Hepatocyte (in vitro differentiated cells): ENCODE measurements at regions not wholly inside any gene's neighbourhood (a gene's known extent, or its start where the extent isn't known, plus 50 kb on each side); places are given as distances from the start of the nearest gene placed in this dataset.

Experiments
- DNase-seq: peaks from one replicate; pipeline ENCODE4 v3.0.0-alpha.2; 2016; ENCODE audit warnings: low spot score
- H2AFZ ChIP-seq: fragments of 200-600 bp; sonication (generic); 2 replicates; pipeline ENCODE4 v1.6.0; 2016; ENCODE audit warnings: antibody characterized with exemption, mild to moderate bottlenecking
- H3K27ac ChIP-seq: fragments of 200-600 bp; sonication (generic); 2 replicates; pipeline ENCODE4 v1.5.1; 2016; ENCODE audit warnings: mild to moderate bottlenecking
- H3K27me3 ChIP-seq: fragments of 200-600 bp; sonication (generic); 2 replicates; pipeline ENCODE4 v1.6.1; 2016
- H3K36me3 ChIP-seq: fragments of 200-600 bp; sonication (generic); replicated peaks from 2 replicates; pipeline ENCODE4 v1.5.1; 2016; ENCODE audit warnings: low read depth; ENCODE audit not compliant: insufficient read depth
- H3K4me1 ChIP-seq: fragments of 200-600 bp; sonication (generic); 2 replicates; pipeline ENCODE4 v1.5.1; 2016; ENCODE audit warnings: mild to moderate bottlenecking, moderate library complexity; ENCODE audit not compliant: insufficient read depth
- H3K4me2 ChIP-seq: fragments of 200-600 bp; sonication (generic); 2 replicates; pipeline ENCODE4 v1.6.0; 2016
- H3K4me3 ChIP-seq: fragments of 200-600 bp; sonication (generic); 2 replicates; pipeline ENCODE4 v1.5.1; 2016; ENCODE audit warnings: mild to moderate bottlenecking
- H3K79me2 ChIP-seq: fragments of 200-600 bp; sonication (generic); 2 replicates; pipeline ENCODE4 v1.6.0; 2017; ENCODE audit warnings: mild to moderate bottlenecking
- H3K9me2 ChIP-seq: fragments of 200-600 bp; sonication (generic); replicated peaks from 2 replicates; pipeline ENCODE4 v1.6.0; 2017; ENCODE audit warnings: mild to moderate bottlenecking; ENCODE audit not compliant: insufficient read depth
- H3K9me3 ChIP-seq: fragments of 200-600 bp; sonication (generic); 2 replicates; pipeline ENCODE4 v1.5.1; 2016; ENCODE audit warnings: low read depth, mild to moderate bottlenecking
- H4K20me1 ChIP-seq: fragments of 200-600 bp; sonication (generic); 2 replicates; pipeline ENCODE4 v1.6.0; 2016; ENCODE audit warnings: mild to moderate bottlenecking; ENCODE audit not compliant: insufficient read depth, poor library complexity, severe bottlenecking
- EZH2 ChIP-seq: fragments of 200-600 bp; sonication (generic); IDR thresholded peaks from 2 replicates; pipeline ENCODE4 v1.6.1; 2016; ENCODE audit warnings: antibody characterized with exemption, mild to moderate bottlenecking, borderline replicate concordance
- EZH2phosphoT487 ChIP-seq: fragments of 200-600 bp; sonication (generic); IDR thresholded peaks from one replicate; pipeline ENCODE4 v1.6.1; 2018; ENCODE audit warnings: antibody characterized with exemption, mild to moderate bottlenecking, low read depth, moderate library complexity; ENCODE audit not compliant: unreplicated experiment, severe bottlenecking
- WGBS: methylation state at CpG from one replicate; pipeline ENCODE4 v1.1.6; 2016; ENCODE audit warnings: low lambda C conversion rate; ENCODE audit errors: missing lambda C conversion rate; 5-methylcytosine and 5-hydroxymethylcytosine counted together
- TF ChIP-seq, protein P1 (sequence below): fragments of 200-600 bp; sonication (generic); IDR thresholded peaks from 2 replicates; pipeline ENCODE4 v1.5.1; 2016; ENCODE audit warnings: antibody characterized with exemption, mild to moderate bottlenecking; ENCODE audit not compliant: poor library complexity

DNA sequence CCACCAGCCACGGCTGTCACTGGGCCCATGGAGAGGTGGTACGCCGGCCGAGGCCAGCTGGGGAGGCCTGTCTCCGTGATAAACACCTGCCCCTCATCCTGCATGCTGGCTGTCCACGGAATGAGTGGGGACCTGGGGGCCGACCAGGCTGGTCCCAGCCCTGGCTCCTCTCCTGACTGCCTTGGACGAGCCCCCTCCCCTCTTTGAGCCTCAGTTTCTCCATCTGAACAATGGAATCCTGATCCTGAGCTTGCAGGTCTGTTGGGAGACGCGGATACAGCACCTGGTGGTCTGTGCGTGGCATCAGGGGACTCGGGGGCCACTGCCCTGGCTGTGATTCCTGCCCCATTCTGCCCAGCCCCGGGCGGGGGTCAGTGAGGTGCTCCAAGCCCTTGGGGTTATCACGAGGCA lies 109.9 kb downstream of the MICALL2 start:
- H3K9me2 ChIP-seq, result no peaks in the 10 kb centered on the region
- H3K27me3 ChIP-seq, result no peaks in the 10 kb centered on the region
- no peak overlapping the region for H3K4me2 ChIP-seq
- WGBS, result 82% methylated on average over 15 of the region's 15 CpGs
- no peak for DNase-seq
- no peak overlapping the region for H3K4me3 ChIP-seq
- no peak overlapping the region for H2AFZ ChIP-seq
- H3K79me2 ChIP-seq, result no peaks in the 10 kb centered on the region
- no peaks in the 10 kb centered on the region for H3K9me3 ChIP-seq
- no peak overlapping the region for H3K27ac ChIP-seq
- no peaks in the 10 kb centered on the region for H3K4me1 ChIP-seq
- no peaks in the 10 kb centered on the region for H3K36me3 ChIP-seq
- no peaks in the 10 kb centered on the region for H4K20me1 ChIP-seq
- TF ChIP-seq EZH2, result no peak
- TF ChIP-seq, protein P1, sequence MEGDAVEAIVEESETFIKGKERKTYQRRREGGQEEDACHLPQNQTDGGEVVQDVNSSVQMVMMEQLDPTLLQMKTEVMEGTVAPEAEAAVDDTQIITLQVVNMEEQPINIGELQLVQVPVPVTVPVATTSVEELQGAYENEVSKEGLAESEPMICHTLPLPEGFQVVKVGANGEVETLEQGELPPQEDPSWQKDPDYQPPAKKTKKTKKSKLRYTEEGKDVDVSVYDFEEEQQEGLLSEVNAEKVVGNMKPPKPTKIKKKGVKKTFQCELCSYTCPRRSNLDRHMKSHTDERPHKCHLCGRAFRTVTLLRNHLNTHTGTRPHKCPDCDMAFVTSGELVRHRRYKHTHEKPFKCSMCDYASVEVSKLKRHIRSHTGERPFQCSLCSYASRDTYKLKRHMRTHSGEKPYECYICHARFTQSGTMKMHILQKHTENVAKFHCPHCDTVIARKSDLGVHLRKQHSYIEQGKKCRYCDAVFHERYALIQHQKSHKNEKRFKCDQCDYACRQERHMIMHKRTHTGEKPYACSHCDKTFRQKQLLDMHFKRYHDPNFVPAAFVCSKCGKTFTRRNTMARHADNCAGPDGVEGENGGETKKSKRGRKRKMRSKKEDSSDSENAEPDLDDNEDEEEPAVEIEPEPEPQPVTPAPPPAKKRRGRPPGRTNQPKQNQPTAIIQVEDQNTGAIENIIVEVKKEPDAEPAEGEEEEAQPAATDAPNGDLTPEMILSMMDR, result no peak
- TF ChIP-seq EZH2phosphoT487, result no peak

- WGBS, result 93% methylated on average over 30 of the region's 30 CpGs
- Histone ChIP-seq H3K4me3 (no peak overlapping the region), H4K20me1 (no peaks in the 10 kb centered on the region), H3K4me2 (no peak overlapping the region), H3K9me2 (no peaks in the 10 kb centered on the region), H2AFZ (no peak overlapping the region), H3K9me3 (no peaks in the 10 kb centered on the region), H3K36me3 (no peaks in the 10 kb centered on the region), H3K27ac (no peak overlapping the region), H3K27me3 (no peaks in the 10 kb centered on the region), H3K4me1 (no peaks in the 10 kb centered on the region), H3K79me2 (no peaks in the 10 kb centered on the region)
- no peak for TF ChIP-seq EZH2phosphoT487
- TF ChIP-seq EZH2, result no peak
- TF ChIP-seq, protein P1, result no peak
- DNase-seq, result no peak
These were observed 107.2 kb downstream of the MICALL2 start for GRCh38 chr7:1351881-1352625.

DNA sequence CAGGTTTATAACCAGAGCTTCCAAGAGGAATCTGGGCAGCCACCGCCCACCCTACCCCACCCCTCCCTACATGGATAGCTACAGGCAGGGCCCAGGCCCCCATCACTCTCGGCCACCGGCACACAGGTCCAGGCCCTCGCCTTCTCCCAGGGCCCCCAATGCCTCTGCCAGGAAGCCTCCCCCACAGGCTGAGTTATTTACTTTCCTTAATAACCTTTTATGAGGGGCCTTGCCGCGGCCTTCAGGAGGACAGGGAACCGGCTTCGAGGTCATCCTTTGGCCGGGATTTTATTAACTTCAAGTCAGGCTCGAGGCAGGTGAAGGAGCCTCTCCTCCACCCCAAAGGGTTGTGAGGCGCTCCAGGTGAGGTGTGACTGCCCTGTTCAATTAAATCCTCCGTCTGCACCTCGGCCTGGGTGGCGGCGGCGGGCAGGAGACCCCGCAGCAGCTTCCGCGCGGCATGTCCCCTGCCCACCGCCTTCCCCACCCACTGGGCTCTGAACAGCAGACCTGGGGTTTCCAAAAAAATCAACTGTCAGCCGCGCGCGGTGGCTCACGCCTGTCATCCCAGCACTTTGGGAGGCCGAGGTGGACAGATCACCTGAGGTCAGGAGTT lies 106.5 kb downstream of the MICALL2 start:
- Histone ChIP-seq H3K4me1 (no peaks in the 10 kb centered on the region), H3K79me2 (no peaks in the 10 kb centered on the region), H3K27me3 (no peaks in the 10 kb centered on the region), H4K20me1 (no peaks in the 10 kb centered on the region), H3K27ac (no peak overlapping the region), H3K9me2 (no peaks in the 10 kb centered on the region), H2AFZ (no peak overlapping the region), H3K36me3 (no peaks in the 10 kb centered on the region), H3K9me3 (no peaks in the 10 kb centered on the region), H3K4me3 (no peak overlapping the region), H3K4me2 (no peak overlapping the region)
- TF ChIP-seq EZH2phosphoT487, result no peak
- no peak for TF ChIP-seq EZH2
- TF ChIP-seq, protein P1, result no peak
- WGBS, result 85% methylated on average over 27 of the region's 27 CpGs
- DNase-seq, result no peak
